ENCODE measurements at regions not wholly inside any gene's neighbourhood (a gene's known extent, or its start where the extent isn't known, plus 50 kb on each side); places are given as distances from the start of the nearest gene placed in this dataset.

DNA sequence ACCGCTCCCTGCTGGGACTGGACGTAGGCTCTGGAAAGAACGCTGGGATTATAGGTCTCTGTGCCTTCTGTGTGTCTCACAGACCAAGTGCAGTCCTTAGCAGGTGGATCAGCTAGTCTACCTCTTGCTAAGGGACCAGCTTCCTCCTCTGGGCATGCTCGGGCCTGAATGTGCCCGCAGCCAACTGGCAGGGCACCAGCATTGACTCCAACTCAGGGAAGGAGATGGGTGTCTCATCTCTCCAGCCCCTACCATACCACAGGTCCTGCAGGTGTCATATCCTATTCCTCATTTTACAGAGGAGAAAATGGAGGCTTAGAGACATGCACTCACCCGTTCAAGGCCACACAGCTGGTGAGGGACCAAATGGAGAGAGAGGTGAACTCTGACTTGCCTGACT is 340.2 kb downstream of the PTPRU start:
- H3K4me1 ChIP-seq: no peaks in the 10 kb centered on the region
- H3K36me3 ChIP-seq: no peaks in the 10 kb centered on the region
- peaks cover 0 to 59% (median 0%) of the 10 kb centered on the region in 4 donors for H3K27me3 ChIP-seq
- TF ChIP-seq POLR2AphosphoS5 (IDR thresholded peaks at IDR 0.05): no peak
- no peak for TF ChIP-seq EP300 (IDR thresholded peaks at IDR 0.05)
- no peak for TF ChIP-seq CTCF (IDR thresholded peaks at IDR 0.05)
- no peak for TF ChIP-seq POLR2A (IDR thresholded peaks at IDR 0.05; ENCODE audit: low read depth)
- WGBS: 77% methylated on average over 6 of the region's 6 CpGs
- no peak overlapping the region for H3K27ac ChIP-seq (replicated peaks in 1 of 4)
- H3K9me3 ChIP-seq: no peaks in the 10 kb centered on the region
- intact Hi-C loops (cut with DNase I): no loop called here
- DNase-seq (ENCODE audit: extremely low spot score): no peak
- H3K4me3 ChIP-seq: no peak overlapping the region

GRCh38 chr1:29575826-29576225 is 339.5 kb downstream of the PTPRU start:
- Histone ChIP-seq H3K27ac (replicated peaks in 1 of 4) (no peak overlapping the region), H3K27me3 (peaks cover 0 to 56% (median 0%) of the 10 kb centered on the region in 4 donors), H3K36me3 (no peaks in the 10 kb centered on the region), H3K4me3 (no peak overlapping the region), H3K9me3 (no peaks in the 10 kb centered on the region), H3K4me1 (no peaks in the 10 kb centered on the region)
- intact Hi-C loops (cut with DNase I): no loop called here
- TF ChIP-seq POLR2AphosphoS5 (IDR thresholded peaks at IDR 0.05): no peak
- TF ChIP-seq CTCF (IDR thresholded peaks at IDR 0.05): no peak
- TF ChIP-seq EP300 (IDR thresholded peaks at IDR 0.05): no peak
- no peak for TF ChIP-seq POLR2A (IDR thresholded peaks at IDR 0.05; ENCODE audit: low read depth)
- DNase-seq (ENCODE audit: extremely low spot score): no peak

DNA sequence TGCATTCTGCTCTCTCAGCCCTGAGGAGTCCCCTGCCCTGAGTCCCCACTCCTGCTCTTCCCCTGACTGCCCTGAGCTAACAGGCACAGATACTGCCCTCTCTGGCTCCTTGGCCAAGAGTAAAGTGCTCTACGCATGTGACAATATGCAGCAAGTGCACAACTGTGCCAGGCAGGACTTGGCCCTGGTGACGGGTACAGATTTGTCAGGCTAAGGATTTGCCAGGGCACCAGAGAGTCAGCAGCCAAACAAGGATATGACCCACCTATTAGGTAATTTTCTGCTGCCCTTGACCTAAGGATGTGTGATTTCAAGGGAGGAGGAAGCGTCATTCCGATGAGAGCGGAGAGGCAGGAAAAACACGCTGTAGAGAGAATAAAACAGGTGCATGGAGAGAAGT is 339.0 kb downstream of the PTPRU start:
- Histone ChIP-seq H3K9me3 (no peaks in the 10 kb centered on the region), H3K27ac (replicated peaks in 1 of 4) (no peak overlapping the region), H3K27me3 (peaks cover 0 to 52% (median 0%) of the 10 kb centered on the region in 4 donors), H3K4me1 (no peaks in the 10 kb centered on the region), H3K4me3 (no peak overlapping the region), H3K36me3 (no peaks in the 10 kb centered on the region)
- TF ChIP-seq POLR2AphosphoS5 (IDR thresholded peaks at IDR 0.05) (no peak), CTCF (IDR thresholded peaks at IDR 0.05) (no peak), POLR2A (IDR thresholded peaks at IDR 0.05; ENCODE audit: low read depth) (no peak), EP300 (IDR thresholded peaks at IDR 0.05) (no peak)
- DNase-seq (ENCODE audit: extremely low spot score): no peak
- intact Hi-C loops (cut with DNase I): no loop called here
- 71% methylated on average over 6 of the region's 6 CpGs for WGBS

- no peaks in the 10 kb centered on the region for H3K9me3 ChIP-seq
- no peak for DNase-seq (ENCODE audit: extremely low spot score)
- H3K27me3 ChIP-seq: peaks cover 0 to 49% (median 0%) of the 10 kb centered on the region in 4 donors
- no peak overlapping the region for H3K27ac ChIP-seq (replicated peaks in 1 of 4)
- H3K4me1 ChIP-seq: no peaks in the 10 kb centered on the region
- no peaks in the 10 kb centered on the region for H3K36me3 ChIP-seq
- TF ChIP-seq EP300 (IDR thresholded peaks at IDR 0.05) (no peak), POLR2AphosphoS5 (IDR thresholded peaks at IDR 0.05) (no peak), CTCF (IDR thresholded peaks at IDR 0.05) (no peak), POLR2A (IDR thresholded peaks at IDR 0.05; ENCODE audit: low read depth) (no peak)
- intact Hi-C loops (cut with DNase I): no loop called here
- 100% methylated on average over 2 of the region's 2 CpGs for WGBS
- no peak overlapping the region for H3K4me3 ChIP-seq
These were observed 338.5 kb downstream of the PTPRU start for GRCh38 chr1:29574871-29575270.

- no peak for DNase-seq (ENCODE audit: extremely low spot score)
- peaks cover 0 to 36% (median 32%) of the 10 kb centered on the region in 4 donors for H3K9me3 ChIP-seq
- H3K27me3 ChIP-seq: peaks cover 0 to 25% (median 0%) of the 10 kb centered on the region in 4 donors
- WGBS: 81% methylated on average over 3 of the region's 5 CpGs
- H3K27ac ChIP-seq (replicated peaks in 1 of 4): no peak overlapping the region
- H3K4me1 ChIP-seq: no peaks in the 10 kb centered on the region
- TF ChIP-seq CTCF (IDR thresholded peaks at IDR 0.05) (no peak), EP300 (IDR thresholded peaks at IDR 0.05) (no peak), POLR2AphosphoS5 (IDR thresholded peaks at IDR 0.05) (no peak)
- H3K4me3 ChIP-seq: no peak overlapping the region
- intact Hi-C loops (cut with DNase I): no loop called here
- H3K36me3 ChIP-seq: no peaks in the 10 kb centered on the region
These were observed 333.8 kb downstream of the PTPRU start for GRCh38 chr1:29569971-29570634.

Data from esophagus muscularis mucosa (tissue), 4 donors.